IMR-90 (cell line): ENCODE measurements at regions not wholly inside any gene's neighbourhood (a gene's known extent, or its start where the extent isn't known, plus 50 kb on each side); places are given as distances from the start of the nearest gene placed in this dataset.

Experiments used
- ATAC-seq: fragments of 200-7000 bp; cut with Tn5 transposase; 2 replicates; pipeline ENCODE4 v1.9.1; 2020; ENCODE audit warnings: low read depth, mild to moderate bottlenecking, moderate library complexity
- BruUV-seq: library from RNA; stranded (reverse); fragments of 400-500 nt; replicated peaks from 2 replicates; lab custom pipeline; 2021; lab: Mats Ljungman, UMichigan
- CTCF ChIA-PET: fragments of 300-600 bp; formaldehyde crosslinking; extraction: SDS; loops from one replicate; lab custom pipeline; 2021; ENCODE audit warnings: antibody characterized with exemption; lab: Yijun Ruan, JAX
- POLR2A ChIA-PET: fragments of 300-600 bp; sonication (Branson Sonifier 250); formaldehyde crosslinking; loops from one replicate; lab custom pipeline; 2022; ENCODE audit warnings: antibody characterized with exemption; ENCODE audit not compliant: unreplicated experiment; lab: Charles Lee
- DNase-seq: peaks from one replicate; pipeline ENCODE4 v3.0.0; 2013
- H2AFZ ChIP-seq: replicated peaks from 2 replicates; pipeline ENCODE3; 2013; ENCODE audit warnings: low read length, mild to moderate bottlenecking; ENCODE audit not compliant: poor library complexity
- H2AK5ac ChIP-seq: 2 replicates; pipeline ENCODE4 v1.6.1; 2013; ENCODE audit warnings: low read depth, low read length, inconsistent platforms
- H2AK9ac ChIP-seq: replicated peaks from 2 replicates; pipeline ENCODE3; 2013; ENCODE audit warnings: mild to moderate bottlenecking, low read depth, low read length, moderate library complexity; ENCODE audit not compliant: poor library complexity
- H2BK120ac ChIP-seq: 2 replicates; pipeline ENCODE4 v1.6.1; 2013; ENCODE audit warnings: low read depth, low read length, inconsistent platforms
- H2BK15ac ChIP-seq: 3 replicates; pipeline ENCODE4 v1.6.1; 2013; ENCODE audit warnings: low read depth, low read length, inconsistent platforms
- H2BK20ac ChIP-seq: 2 replicates; pipeline ENCODE4 v1.6.1; 2013; ENCODE audit warnings: low read depth, mild to moderate bottlenecking, inconsistent platforms, low read length, moderate library complexity
- H2BK5ac ChIP-seq: 2 replicates; pipeline ENCODE4 v1.6.1; 2013; ENCODE audit warnings: mild to moderate bottlenecking, low read depth, low read length, inconsistent platforms; ENCODE audit not compliant: poor library complexity, severe bottlenecking
- H3K14ac ChIP-seq: replicated peaks from 2 replicates; pipeline ENCODE4 v1.6.1; 2013; ENCODE audit warnings: low read depth, low read length, inconsistent platforms
- H3K18ac ChIP-seq: 2 replicates; pipeline ENCODE4 v1.6.1; 2013; ENCODE audit warnings: low read depth, low read length, control low read depth
- H3K23ac ChIP-seq: 2 replicates; pipeline ENCODE4 v1.6.1; 2013; ENCODE audit warnings: low read depth, low read length, inconsistent platforms
- H3K27ac ChIP-seq: 2 replicates; pipeline ENCODE4 v1.5.1; 2013; ENCODE audit warnings: mild to moderate bottlenecking, control low read depth, low read length; ENCODE audit not compliant: insufficient read depth
- H3K27me3 ChIP-seq: 2 replicates; pipeline ENCODE4 v1.6.1; 2013; ENCODE audit warnings: low read length; ENCODE audit not compliant: control insufficient read depth, insufficient read depth
- H3K36me3 ChIP-seq: 2 replicates; pipeline ENCODE4 v1.6.1; 2013; ENCODE audit warnings: low read length, mixed read lengths; ENCODE audit not compliant: control insufficient read depth, insufficient read depth
- H3K4ac ChIP-seq: 2 replicates; pipeline ENCODE4 v1.6.1; 2013; ENCODE audit warnings: low read depth, low read length, inconsistent platforms
- H3K4me1 ChIP-seq: 2 replicates; pipeline ENCODE4 v1.6.1; 2013; ENCODE audit warnings: low read length, mixed read lengths; ENCODE audit not compliant: control insufficient read depth, insufficient read depth
- H3K4me2 ChIP-seq: 2 replicates; pipeline ENCODE4 v1.6.1; 2013; ENCODE audit warnings: low read depth, mild to moderate bottlenecking, control low read depth, low read length, moderate library complexity
- H3K4me3 ChIP-seq: 2 replicates; pipeline ENCODE4 v1.5.1; 2013; ENCODE audit warnings: low read depth, mild to moderate bottlenecking, control low read depth, low read length, moderate library complexity; ENCODE audit not compliant: insufficient read depth
- H3K56ac ChIP-seq: 2 replicates; pipeline ENCODE4 v1.6.1; 2013; ENCODE audit warnings: low read length, inconsistent platforms; ENCODE audit not compliant: insufficient read depth; ENCODE audit errors: extremely low read depth
- H3K79me1 ChIP-seq, 2 experiments: 2 replicates each; pipeline ENCODE4 v1.6.1; 2013; ENCODE audit warnings: low read length in 2 of 2, inconsistent platforms in 1 of 2, low read depth in 1 of 2
- H3K9ac ChIP-seq: 2 replicates; pipeline ENCODE4 v1.6.1; 2013; ENCODE audit warnings: low read depth, low read length, control low read depth
- H3K9me1 ChIP-seq: 2 replicates; pipeline ENCODE4 v1.6.1; 2013; ENCODE audit warnings: low read length, inconsistent platforms; ENCODE audit not compliant: insufficient read depth
- H3K9me3 ChIP-seq: 2 replicates; pipeline ENCODE4 v1.6.1; 2013; ENCODE audit warnings: low read length; ENCODE audit not compliant: control insufficient read depth, insufficient read depth
- H4K20me1 ChIP-seq: 2 replicates; pipeline ENCODE4 v1.6.1; 2013; ENCODE audit warnings: low read length, inconsistent platforms; ENCODE audit not compliant: insufficient read depth
- H4K5ac ChIP-seq: 2 replicates; pipeline ENCODE4 v1.6.1; 2013; ENCODE audit warnings: mild to moderate bottlenecking, low read depth, low read length, control low read depth
- H4K8ac ChIP-seq, 2 experiments: 2 replicates each; pipeline ENCODE4 v1.6.1; 2013; ENCODE audit warnings: low read depth in 2 of 2, low read length in 2 of 2, control low read depth in 1 of 2, inconsistent platforms in 1 of 2
- H4K91ac ChIP-seq: 2 replicates; pipeline ENCODE4 v1.6.1; 2013; ENCODE audit warnings: low read depth, low read length, inconsistent platforms; ENCODE audit not compliant: insufficient read depth
- BHLHE40 ChIP-seq: fragments of 150-350 bp; IDR thresholded peaks from 2 replicates; pipeline ENCODE4 v1.6.1; 2016; ENCODE audit warnings: mild to moderate bottlenecking, low read depth, low read length
- CEBPB ChIP-seq: IDR thresholded peaks from 2 replicates; pipeline ENCODE4 v1.6.1; 2012; ENCODE audit warnings: low read depth, low read length, improper control_type of control experiment
- CHD1 ChIP-seq: IDR thresholded peaks from 2 replicates; pipeline ENCODE4 v1.6.1; 2012; ENCODE audit warnings: low read depth, low read length, improper control_type of control experiment
- FOS ChIP-seq: fragments of 150-350 bp; IDR thresholded peaks from 2 replicates; pipeline ENCODE4 v1.6.1; 2016; ENCODE audit warnings: low read depth, low read length
- MAFK ChIP-seq: IDR thresholded peaks from 2 replicates; pipeline ENCODE4 v1.6.1; 2012; ENCODE audit warnings: low read depth, low read length, improper control_type of control experiment
- MAZ ChIP-seq: IDR thresholded peaks from 2 replicates; pipeline ENCODE4 v1.6.1; 2012; ENCODE audit warnings: low read depth, mild to moderate bottlenecking, low read length, improper control_type of control experiment, moderate library complexity, borderline replicate concordance
- MXI1 ChIP-seq: IDR thresholded peaks from 2 replicates; pipeline ENCODE4 v1.6.1; 2012; ENCODE audit warnings: low read depth, mild to moderate bottlenecking, low read length, moderate library complexity, borderline replicate concordance
- NFE2L2 ChIP-seq: fragments of 150-350 bp; IDR thresholded peaks from 2 replicates; pipeline ENCODE4 v1.6.1; 2016; ENCODE audit warnings: low read depth, mild to moderate bottlenecking, low read length
- POLR2A ChIP-seq: IDR thresholded peaks from 2 replicates; pipeline ENCODE4 v1.6.1; 2012; ENCODE audit warnings: mild to moderate bottlenecking, low read depth, low read length
- RAD21 ChIP-seq: IDR thresholded peaks from 2 replicates; pipeline ENCODE4 v1.6.1; 2012; ENCODE audit warnings: low read length, improper control_type of control experiment
- RCOR1 ChIP-seq: IDR thresholded peaks from 2 replicates; pipeline ENCODE4 v1.6.1; 2012; ENCODE audit warnings: mild to moderate bottlenecking, low read length, improper control_type of control experiment; ENCODE audit not compliant: insufficient replicate concordance
- RFX5 ChIP-seq: IDR thresholded peaks from 2 replicates; pipeline ENCODE4 v1.8.0; 2012; ENCODE audit warnings: low read depth, mild to moderate bottlenecking, low read length, moderate library complexity
- SMC3 ChIP-seq: fragments of 150-350 bp; IDR thresholded peaks from 2 replicates; pipeline ENCODE4 v1.6.1; 2016; ENCODE audit warnings: low read depth, mild to moderate bottlenecking, antibody characterized with exemption, low read length, moderate library complexity
- WGBS, 2 experiments: methylation state at CpG; one replicate each; pipeline versions ENCODE4 v1.1.5 to v1.1.7; 2013; ENCODE audit warnings: missing lambda C conversion rate in 2 of 2; ENCODE audit not compliant: insufficient read length in 1 of 2; ENCODE audit errors: extremely low coverage in 2 of 2; 5-methylcytosine and 5-hydroxymethylcytosine counted together
- dilution Hi-C: fragments of 300-500 bp; cut with HindIII; formaldehyde crosslinking; loops from one replicate; pipeline ENCODE4 v1.14.3; 2018; ENCODE audit warnings: low sequenced_read_pairs; ENCODE audit not compliant: unreplicated experiment
- in situ Hi-C: fragments of 300-500 bp; cut with MboI; formaldehyde crosslinking; loops from 3 replicates; pipeline ENCODE4 v1.14.3; 2019; ENCODE audit warnings: low sequenced_read_pairs, inconsistent platforms, mixed read lengths
- intact Hi-C: fragments of 100-400 bp; cut with micrococcal nuclease; formaldehyde crosslinking; loops from 2 replicates; pipeline ENCODE4 v1.10.0; 2022
- TF ChIP-seq, protein P1 (sequence below): fragments of 150-350 bp; IDR thresholded peaks from 2 replicates; pipeline ENCODE4 v1.6.1; 2016; ENCODE audit warnings: low read depth, mild to moderate bottlenecking, low read length, moderate library complexity, borderline replicate concordance
- TF ChIP-seq, protein P2 (sequence below): fragments of 150-350 bp; IDR thresholded peaks from 2 replicates; pipeline ENCODE4 v1.6.1; 2017; ENCODE audit warnings: mild to moderate bottlenecking, antibody characterized with exemption, low read length, low read depth
- TF ChIP-seq, protein P3 (sequence below): conservative IDR thresholded peaks from 2 replicates; pipeline ENCODE4 v1.5.1; 2012; ENCODE audit warnings: mild to moderate bottlenecking, low read depth, low read length, improper control_type of control experiment

DNA sequence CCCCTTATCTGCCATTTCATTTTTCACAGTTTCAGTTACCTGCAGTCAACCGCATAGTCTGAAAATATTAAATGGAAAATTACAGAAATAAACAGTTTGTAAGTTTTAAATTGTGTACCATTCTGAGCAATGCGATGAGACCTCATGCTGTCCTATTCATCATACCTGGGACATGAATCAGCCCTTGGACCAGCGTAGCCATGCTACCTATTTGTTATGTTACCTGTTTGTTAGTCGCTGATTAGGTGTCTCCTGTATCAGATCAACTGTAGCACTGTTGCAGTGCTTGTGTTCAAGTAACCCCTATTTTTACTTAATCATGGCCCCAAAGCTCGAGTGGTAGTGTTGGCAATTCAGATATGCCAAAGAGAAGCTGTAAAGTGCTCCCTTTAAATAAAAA lies 492.2 kb upstream of the AADAT start:
- dilution Hi-C loops (no loop called here), in situ Hi-C loops (no loop called here), intact Hi-C loops (no loop called here)
- DNase-seq (no peak), ATAC-seq (no peak)
- Histone ChIP-seq H3K23ac (no peak overlapping the region), H2BK5ac (no peak overlapping the region), H3K56ac (no peak overlapping the region), H3K9me3 (peaks cover 14% of the 10 kb centered on the region), H4K8ac (no peak overlapping the region), H4K20me1 (no peaks in the 10 kb centered on the region), H2BK20ac (no peak overlapping the region), H3K9ac (no peak overlapping the region), H3K4me3 (no peak overlapping the region), H3K79me1 (no peaks in the 10 kb centered on the region), H3K27me3 (no peaks in the 10 kb centered on the region), H4K91ac (no peak overlapping the region), H2BK120ac (no peak overlapping the region), H2AFZ (no peak overlapping the region), H3K27ac (no peak overlapping the region), H3K9me1 (no peaks in the 10 kb centered on the region), H2AK9ac (no peak overlapping the region), H2BK15ac (no peak overlapping the region), H3K4me2 (no peak overlapping the region), H3K14ac (no peak overlapping the region), H3K4me1 (no peaks in the 10 kb centered on the region), H4K5ac (no peak overlapping the region), H3K36me3 (no peaks in the 10 kb centered on the region), H2AK5ac (no peak overlapping the region), H3K4ac (no peak overlapping the region), H3K18ac (no peak overlapping the region)
- ChIA-PET CTCF (no interaction called here), POLR2A (no interaction called here)
- 60% methylated on average over 1 of the region's 5 CpGs; no CpG with 5 or more reads in 1 of the 2 experiments for WGBS, 2 experiments
- TF ChIP-seq CEBPB (no peak), BHLHE40 (no peak), NFE2L2 (no peak), SMC3 (no peak), RAD21 (no peak), MAFK (no peak), MXI1 (no peak), RCOR1 (no peak), RFX5 (no peak), POLR2A (no peak), MAZ (no peak), CHD1 (no peak), FOS (no peak)
- TF ChIP-seq, protein P1, sequence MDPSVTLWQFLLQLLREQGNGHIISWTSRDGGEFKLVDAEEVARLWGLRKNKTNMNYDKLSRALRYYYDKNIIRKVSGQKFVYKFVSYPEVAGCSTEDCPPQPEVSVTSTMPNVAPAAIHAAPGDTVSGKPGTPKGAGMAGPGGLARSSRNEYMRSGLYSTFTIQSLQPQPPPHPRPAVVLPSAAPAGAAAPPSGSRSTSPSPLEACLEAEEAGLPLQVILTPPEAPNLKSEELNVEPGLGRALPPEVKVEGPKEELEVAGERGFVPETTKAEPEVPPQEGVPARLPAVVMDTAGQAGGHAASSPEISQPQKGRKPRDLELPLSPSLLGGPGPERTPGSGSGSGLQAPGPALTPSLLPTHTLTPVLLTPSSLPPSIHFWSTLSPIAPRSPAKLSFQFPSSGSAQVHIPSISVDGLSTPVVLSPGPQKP, result no peak
- TF ChIP-seq, protein P2, sequence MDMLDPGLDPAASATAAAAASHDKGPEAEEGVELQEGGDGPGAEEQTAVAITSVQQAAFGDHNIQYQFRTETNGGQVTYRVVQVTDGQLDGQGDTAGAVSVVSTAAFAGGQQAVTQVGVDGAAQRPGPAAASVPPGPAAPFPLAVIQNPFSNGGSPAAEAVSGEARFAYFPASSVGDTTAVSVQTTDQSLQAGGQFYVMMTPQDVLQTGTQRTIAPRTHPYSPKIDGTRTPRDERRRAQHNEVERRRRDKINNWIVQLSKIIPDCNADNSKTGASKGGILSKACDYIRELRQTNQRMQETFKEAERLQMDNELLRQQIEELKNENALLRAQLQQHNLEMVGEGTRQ, result no peak
- TF ChIP-seq, protein P3, sequence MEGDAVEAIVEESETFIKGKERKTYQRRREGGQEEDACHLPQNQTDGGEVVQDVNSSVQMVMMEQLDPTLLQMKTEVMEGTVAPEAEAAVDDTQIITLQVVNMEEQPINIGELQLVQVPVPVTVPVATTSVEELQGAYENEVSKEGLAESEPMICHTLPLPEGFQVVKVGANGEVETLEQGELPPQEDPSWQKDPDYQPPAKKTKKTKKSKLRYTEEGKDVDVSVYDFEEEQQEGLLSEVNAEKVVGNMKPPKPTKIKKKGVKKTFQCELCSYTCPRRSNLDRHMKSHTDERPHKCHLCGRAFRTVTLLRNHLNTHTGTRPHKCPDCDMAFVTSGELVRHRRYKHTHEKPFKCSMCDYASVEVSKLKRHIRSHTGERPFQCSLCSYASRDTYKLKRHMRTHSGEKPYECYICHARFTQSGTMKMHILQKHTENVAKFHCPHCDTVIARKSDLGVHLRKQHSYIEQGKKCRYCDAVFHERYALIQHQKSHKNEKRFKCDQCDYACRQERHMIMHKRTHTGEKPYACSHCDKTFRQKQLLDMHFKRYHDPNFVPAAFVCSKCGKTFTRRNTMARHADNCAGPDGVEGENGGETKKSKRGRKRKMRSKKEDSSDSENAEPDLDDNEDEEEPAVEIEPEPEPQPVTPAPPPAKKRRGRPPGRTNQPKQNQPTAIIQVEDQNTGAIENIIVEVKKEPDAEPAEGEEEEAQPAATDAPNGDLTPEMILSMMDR, result no peak
- BruUV-seq, result no TSS peak
